Skeletal muscle cell (primary cell): ENCODE measurements at regions not wholly inside any gene's neighbourhood (a gene's known extent, or its start where the extent isn't known, plus 50 kb on each side); places are given as distances from the start of the nearest gene placed in this dataset.

Source experiments
- DNase-seq: peaks from one replicate; pipeline ENCODE4 v3.0.0-alpha.2; 2010; ENCODE audit warnings: low read depth
- H3K4me3 ChIP-seq: 2 replicates; pipeline ENCODE4 v1.5.1; 2011; ENCODE audit warnings: low read depth, mild to moderate bottlenecking, control low read depth, low read length, moderate library complexity

DNA sequence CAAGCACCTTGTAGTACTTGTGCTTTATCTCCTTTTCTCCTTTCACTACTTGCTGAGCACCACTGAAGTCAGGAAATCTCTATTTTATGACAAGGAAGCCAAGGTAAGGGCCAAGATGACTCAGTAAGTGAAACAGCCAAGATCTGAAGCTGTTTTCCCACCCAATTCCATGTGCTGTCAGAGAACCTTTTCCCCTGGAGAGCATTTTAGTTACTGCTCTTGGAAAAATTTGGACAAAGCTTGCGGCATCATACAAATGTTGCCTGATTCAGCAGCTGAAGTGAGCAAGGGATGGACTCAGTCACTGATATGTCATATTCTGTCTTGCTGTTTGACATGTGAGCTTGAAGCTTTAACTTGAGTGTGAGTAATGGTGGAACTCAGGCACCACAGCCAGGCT, 391.4 kb downstream of the RAB28 start:
- no peak for DNase-seq
- H3K4me3 ChIP-seq, result no peak overlapping the region

DNA sequence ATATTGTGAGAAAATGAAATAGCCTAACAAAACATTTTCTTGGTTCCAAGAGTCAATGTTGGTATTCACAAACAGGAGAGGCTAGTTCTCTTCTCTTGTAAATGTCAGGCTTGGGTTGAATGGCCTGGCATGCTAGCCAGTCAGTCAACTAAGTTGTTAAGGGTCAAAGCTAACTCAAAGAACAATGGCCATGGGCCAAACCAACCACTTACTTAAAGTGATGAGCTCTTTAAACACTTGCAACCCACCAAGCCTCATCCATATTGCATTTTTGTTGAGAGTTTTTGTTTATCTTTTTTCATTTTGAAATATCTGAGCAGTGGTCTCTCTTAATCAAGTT, 394.5 kb downstream of the RAB28 start:
- no peak for DNase-seq
- H3K4me3 ChIP-seq, result no peak overlapping the region

DNA sequence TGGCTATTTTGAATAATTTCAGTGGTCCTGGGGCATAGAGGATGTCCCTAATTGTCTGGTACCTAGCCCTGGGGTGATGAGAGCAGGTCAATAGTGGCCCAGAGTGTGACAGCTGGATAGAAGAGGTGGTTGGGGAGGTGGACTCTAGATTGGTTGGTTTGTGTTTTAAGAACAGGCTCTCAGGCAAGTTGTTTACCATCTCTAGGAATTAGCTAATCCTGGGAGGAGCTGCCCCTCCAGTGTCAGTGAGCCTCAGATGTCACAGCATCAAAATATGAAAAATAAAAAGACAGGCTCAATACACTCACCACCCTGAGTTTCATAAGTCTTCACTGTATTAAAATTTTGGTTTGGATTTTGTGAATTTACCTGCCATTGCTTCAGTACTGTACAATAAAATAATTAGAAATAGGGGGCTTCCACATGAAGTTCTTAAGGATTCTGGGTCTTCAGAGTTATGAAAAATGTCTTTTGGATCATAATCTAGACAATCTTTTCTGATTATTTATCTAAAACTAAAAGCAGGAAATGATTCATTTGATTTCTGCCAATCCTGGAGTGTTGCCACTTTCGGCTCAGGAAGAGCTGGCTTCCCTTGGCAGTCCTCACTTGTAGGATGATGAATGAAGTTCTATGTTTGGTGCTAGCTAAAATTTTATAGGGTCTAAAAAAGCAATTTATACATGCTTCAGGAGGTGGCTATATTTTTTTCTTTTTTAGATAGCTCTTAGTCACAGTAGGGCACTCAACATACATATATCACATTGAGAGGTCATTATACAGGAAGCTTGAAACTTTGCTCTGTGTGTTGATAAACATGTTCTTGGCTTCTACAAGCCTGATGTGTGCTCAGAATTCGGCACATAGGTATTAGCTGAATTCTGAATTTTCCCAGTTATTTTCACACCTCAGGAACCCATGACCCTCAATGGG, 395.1 kb downstream of the RAB28 start:
- no peak for DNase-seq
- H3K4me3 ChIP-seq, result no peak overlapping the region

DNA sequence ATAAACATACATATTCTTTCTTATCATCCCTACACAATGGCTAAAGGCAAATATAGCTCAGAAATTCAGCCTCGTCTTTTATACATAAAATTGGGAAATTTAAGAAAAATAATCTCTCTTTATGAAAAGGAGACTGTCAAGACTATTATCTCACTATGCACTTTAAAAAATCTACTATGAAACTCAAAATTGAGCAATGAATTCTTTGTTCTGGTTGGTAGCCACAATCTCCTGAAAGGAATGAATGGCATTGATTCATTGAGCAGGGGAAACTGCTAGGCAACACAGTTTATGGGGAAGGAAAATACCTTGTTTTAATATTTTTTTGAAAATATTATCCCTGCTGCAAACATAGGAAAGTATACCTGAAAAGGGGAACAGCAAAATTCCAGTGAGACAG, 397.1 kb downstream of the RAB28 start:
- no peak for DNase-seq
- no peak overlapping the region for H3K4me3 ChIP-seq

DNA sequence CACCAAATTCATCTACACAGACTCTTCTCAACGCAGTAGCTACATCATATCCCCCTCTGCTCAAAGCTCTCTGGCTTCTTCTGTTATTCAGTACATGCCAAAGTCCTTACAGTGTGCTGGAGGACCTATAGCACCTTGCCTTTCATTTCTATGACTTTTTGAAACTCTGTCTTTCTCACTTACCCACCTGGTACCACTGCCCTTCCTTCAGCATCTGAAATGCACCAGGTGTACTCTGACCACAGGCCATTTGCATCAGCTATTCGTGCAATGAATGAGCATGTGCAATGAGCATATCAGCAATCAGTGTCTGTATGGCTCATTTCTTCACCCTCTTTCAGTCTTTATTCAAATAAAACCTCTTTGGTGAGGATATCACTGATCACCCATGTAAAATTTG, 399.9 kb downstream of the RAB28 start:
- H3K4me3 ChIP-seq, result no peak overlapping the region
- no peak for DNase-seq

DNA sequence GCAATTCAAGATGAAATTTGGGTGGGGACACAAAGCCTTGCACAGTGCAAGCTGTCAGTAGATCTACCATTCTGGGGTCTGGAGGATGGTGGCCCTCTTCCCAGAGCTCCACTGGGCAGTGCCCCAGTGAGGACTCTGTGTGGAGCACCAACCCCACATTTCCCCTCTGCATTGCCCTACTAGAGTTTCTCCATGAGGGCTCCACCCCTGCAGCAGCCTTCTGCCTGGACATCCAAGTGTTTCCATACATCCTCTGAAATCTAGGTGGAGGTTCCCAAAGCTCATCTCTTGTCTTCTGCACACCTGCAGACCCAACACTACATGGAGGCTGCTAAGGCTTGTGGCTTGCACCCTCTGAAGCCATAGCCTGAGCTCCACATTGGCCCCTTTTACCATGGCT, 402.3 kb downstream of the RAB28 start:
- DNase-seq, result no peak
- H3K4me3 ChIP-seq, result no peak overlapping the region

DNA sequence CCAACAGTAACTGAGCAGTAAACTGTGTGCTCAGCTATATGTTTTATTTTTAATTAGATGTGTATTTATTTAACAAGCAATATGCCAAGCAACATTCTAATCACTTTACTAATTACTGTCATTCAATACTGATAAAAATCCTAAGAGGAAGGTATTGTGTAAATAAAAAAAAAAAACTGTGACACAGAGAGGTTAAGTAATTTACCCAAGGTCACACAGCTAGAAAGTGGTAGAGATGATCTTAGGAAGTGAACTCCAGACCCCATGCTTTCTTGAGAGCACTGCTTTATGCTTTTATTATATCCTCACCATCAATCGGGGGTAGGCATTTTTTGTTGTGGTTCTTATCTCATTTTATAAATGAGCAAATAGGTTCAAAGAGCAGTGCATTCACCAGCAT, 417.1 kb downstream of the RAB28 start:
- no peak overlapping the region for H3K4me3 ChIP-seq
- DNase-seq, result no peak

DNA sequence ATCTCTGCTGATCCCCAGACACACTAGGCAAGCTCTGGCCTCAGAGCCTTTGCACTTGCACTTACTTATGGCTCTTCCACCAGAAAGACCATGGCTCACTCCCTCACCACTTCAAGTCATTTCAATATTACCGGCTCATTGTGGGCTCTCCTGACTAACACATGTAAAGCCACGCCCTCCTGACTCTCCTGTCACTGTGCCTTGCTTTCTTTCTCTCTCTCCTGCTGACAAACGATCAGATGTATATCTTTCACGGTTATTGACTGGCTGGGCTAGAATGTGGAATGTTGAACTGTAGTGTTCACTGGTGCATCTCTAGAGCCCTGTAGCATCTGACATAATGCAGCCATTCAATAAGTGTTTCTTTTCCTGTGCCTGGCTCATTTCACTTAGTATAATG, 425.1 kb downstream of the RAB28 start:
- DNase-seq, result no peak

DNA sequence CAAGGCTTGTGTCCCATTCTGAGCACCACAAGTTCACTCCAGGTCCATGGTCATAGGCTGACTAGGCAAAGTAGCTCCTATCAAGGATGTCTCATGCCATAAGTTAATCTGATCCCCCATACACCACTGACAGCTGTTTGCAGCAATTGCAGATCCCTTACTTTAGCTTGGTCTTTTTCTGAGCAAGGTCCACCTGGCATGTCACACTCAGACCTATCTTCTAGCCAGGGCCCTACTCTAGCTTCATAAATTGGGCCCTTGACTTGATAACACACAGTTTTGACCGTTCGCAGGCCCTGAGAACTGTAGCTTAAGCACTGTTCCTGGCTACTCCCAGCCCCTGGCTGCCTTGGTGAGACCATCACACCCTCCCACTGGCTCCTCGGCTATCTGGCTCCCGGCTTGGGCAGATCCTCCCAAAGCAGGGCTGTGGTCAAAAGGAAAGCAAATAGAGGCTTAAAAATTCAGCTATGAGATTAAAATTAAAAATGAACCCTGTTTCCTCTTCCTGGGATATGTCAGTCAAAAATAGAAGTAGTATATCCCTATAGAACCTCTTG, 427.4 kb downstream of the RAB28 start:
- no peak overlapping the region for H3K4me3 ChIP-seq
- DNase-seq, result no peak

More for the DNA sequence above, 425.1 kb downstream of the RAB28 start:
- H3K4me3 ChIP-seq, result no peak overlapping the region

DNA sequence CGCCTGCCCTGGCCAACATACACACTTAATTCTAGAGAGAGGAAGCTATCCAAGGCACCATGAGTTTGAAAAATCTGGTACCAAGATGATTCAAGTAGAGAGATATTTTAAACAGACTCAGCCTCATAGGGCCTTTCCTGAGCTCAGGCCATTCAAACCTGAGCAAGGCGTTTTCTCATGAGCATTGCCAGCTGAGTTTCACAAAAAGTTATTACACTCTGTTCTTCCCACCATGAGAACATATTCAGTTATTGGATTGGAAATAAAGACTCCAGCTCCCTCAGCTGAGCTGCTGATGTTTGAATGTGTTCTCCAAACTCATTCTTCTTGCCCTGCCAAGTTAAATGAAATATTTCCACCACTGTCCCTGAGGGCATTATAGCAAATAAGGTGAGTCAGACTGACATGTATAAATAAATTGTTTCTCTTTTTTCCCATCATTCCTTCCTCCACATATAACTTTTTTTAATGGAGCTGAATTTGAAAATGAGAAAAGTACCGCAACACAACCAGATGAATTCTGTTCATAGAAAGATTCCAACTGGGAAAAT, 429.6 kb downstream of the RAB28 start:
- no peak overlapping the region for H3K4me3 ChIP-seq
- DNase-seq, result no peak

DNA sequence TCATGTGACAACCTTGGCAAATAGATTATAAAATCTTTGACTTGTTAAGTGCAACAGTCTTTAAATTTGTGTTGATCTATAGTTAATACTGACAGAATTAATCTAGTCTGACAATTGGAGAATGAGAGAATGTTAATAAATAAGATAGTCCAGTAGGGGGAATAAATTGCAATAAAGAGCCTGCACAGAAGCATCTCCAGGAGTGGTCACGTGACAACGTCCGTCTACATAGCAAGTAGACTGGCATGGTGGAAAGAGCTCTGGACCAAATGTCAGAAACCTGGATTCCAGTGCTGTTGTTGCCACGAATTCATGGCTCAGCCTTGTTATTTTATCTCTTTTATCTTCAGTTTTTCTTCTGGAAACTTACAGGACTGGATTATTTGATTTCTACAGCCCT, 436.5 kb downstream of the RAB28 start:
- DNase-seq, result no peak
- H3K4me3 ChIP-seq, result no peak overlapping the region

DNA sequence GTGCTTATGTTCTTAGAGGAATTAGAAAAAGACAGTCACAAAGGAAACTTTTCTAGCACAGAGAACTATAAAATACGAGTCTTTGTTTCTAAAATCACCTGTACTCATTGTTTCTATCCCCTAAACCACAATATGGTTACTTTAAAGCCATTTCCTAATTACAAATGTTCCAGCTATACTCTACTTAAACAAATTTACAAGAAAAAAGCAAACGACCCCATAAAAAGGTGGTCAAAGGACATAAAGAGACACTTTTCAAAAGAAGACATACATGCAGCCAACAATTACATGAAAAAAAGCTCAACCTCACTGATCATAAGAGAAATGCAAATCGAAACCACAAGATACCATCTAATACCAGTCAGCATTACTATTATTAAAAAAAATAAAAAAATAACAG, 447.3 kb downstream of the RAB28 start:
- DNase-seq, result no peak

DNA sequence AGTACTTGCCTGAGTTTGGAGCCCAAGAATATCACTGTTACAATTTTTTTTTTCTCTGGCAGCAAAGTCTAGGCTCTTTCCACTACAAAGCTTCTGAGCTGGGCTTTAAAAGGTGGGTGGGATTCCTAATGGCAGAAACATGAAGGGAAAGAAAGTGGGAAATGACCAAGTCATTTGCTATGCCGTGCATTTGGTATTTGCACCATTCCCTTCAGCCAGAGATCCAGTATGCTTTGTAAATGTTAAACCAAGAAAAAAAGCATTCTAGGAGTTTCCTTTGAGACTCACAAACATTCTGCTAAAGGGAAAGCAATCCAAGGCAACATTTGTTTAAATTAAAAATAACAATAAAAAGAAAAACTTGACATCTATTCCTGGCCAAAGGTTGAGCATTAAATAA, 451.2 kb downstream of the RAB28 start:
- H3K4me3 ChIP-seq, result no peak overlapping the region
- no peak for DNase-seq

More for the DNA sequence above, 447.3 kb downstream of the RAB28 start:
- H3K4me3 ChIP-seq, result no peak overlapping the region

DNA sequence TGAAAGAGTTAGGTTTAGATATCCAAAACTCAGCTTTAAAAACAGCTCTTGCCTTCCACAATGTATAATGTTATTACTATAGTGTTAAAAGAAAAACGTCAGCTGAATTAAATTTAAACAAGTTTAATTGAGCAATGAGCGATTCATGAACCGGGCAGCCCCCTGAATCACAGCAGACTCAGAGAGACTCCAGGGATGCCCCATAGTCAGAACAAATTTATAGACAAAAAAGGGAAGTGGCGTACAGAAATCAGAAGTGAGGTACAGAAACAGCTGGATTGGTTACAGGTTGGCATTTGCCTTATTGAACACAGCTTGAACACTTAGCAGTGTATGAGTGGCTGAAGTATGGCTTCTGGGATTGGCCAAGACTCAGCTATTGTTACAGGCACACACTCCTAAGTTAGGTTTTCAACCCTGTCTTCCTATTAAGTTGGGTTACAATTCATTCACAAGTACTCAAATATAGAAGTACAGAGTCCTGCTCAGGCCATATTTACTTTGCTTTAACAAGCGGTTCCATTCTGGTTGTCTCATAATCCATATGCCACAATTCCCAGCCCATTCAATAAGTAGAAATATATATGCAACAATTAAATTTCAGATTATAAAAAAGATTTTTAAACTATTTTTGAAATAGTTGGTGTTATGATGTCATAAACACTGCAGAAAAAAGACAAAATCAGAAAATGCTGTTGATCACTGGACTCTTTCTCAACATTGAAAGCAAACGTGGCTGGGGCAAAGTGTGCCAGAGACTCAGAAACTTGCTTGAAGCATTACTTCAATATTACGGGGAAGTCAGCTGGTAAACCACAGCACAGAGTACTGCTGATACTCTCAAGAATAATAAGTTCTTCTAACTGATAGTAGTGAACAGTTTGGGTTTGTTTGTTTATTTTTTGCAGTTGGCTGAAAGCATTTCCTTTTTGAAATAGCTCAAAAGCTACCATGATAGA, 459.7 kb downstream of the RAB28 start:
- no peak for DNase-seq
- H3K4me3 ChIP-seq, result no peak overlapping the region

DNA sequence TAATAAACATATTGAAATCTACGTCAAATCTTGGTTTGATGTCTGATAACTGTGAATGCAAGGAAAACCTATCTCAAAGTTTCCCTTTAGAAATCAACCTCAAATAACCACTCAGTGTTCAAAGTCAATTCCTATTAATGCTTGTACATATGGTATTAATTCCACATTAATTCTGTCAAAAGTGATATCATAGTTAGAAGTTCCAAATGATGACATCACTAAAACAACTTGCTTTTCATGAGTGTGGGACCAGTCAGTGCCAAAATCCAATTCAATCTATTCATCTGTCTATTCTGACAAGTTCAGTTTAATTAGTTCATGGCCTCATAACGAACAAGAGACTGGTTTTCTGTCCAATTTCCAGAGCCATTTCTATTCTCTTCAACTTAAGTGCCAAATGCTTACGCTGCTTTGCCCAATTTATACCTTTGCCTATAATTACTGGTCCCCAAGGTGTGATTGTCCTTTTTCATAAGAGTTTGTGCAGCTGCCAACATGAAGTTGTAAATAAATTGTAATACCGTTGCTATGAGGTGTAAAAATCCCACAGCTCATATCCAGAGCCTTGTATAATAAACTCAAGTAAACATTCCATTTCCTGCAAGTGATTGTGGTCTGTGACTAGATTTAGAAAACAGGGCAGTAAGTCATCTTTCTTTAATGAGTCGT, 476.2 kb downstream of the RAB28 start:
- no peak overlapping the region for H3K4me3 ChIP-seq
- DNase-seq, result no peak

DNA sequence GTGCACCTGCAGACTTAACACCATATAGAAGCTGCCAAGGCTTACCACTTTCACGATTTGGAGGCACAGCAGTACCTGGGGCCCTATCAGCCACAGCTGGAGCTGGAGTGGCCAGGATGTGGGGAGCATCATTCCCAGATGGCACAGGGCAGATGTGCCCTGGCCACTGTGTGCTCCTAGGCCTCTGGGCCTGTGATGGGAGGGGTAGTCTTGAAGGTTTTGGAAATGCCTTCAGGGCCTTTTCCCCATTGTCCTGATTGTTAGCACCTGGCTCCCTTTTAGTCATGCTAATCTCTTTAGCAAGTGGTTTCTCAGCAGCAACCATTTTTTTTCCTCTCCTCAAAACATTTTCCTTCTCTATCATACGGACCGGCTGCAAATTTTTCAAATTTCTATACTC, 490.2 kb downstream of the RAB28 start:
- DNase-seq, result no peak
- no peak overlapping the region for H3K4me3 ChIP-seq

DNA sequence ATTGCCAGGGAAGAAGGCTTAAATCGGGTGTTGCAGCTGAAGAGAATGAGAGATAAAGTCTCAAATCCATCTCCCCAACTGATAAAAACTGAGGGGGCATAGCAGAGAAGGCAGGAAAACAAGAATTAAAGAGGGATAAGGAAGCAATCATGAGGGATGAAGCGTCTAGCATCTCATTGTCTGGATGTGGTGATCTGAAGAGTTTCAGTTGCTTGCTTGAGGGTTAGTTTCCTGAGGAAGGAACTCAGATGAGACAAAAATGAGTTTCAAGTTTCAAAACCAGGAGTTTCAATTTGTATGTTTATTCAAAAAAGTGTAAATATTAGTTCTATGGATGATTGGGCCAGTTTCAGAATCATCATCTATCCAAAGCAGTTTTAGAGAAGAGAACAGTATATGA, 496.9 kb downstream of the RAB28 start:
- no peak for DNase-seq
- H3K4me3 ChIP-seq, result no peak overlapping the region

DNA sequence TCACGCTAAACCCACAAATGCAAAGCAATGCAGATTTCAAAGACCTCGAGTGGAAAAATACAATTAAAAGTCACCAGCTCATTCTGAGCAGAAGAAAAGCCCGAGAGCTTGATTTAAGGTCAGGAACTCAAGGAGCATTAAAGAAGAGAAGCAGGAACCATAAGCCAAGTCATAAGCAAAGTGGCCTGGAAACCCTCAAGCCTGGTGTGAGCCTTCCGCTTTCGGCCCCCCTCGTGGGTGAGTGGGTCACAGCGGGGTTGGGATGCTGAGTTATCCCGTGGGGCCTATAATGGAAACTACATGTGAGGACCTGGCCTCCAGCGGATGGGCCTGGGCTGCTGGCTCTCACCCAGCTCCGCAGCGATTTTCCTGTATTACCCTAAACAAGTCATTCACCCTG, 504.3 kb downstream of the RAB28 start:
- no peak for DNase-seq
- no peak overlapping the region for H3K4me3 ChIP-seq

DNA sequence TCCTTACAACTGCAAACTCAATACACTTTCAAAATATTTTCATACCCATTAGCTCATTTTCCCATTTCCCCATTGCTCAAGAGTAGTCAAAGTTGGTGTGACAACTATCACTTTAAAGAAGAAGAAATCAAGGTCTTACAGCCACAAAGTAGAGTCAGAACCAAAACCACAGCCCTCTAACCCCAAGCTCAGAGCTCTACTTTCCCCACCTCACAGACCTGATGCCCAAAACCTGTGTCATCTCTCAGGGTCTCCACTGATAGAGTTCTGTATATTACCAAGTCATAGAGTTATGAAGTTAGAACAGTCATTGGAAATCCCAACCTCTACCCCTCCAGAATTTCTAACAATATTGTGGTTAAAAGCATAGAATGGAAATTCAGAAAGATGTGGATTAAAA, 505.8 kb downstream of the RAB28 start:
- H3K4me3 ChIP-seq, result no peak overlapping the region

More for the DNA sequence above, 505.8 kb downstream of the RAB28 start:
- DNase-seq, result no peak
